Calu3 (cell line): ENCODE measurements at regions not wholly inside any gene's neighbourhood (a gene's known extent, or its start where the extent isn't known, plus 50 kb on each side); places are given as distances from the start of the nearest gene placed in this dataset.
"Not testable (repeated sequence)": the region's sequence is repeated elsewhere in the genome, so short reads cannot be mapped to it uniquely, and the experiment has no call there.

Experiments
- BruUV-seq: library from RNA; stranded (reverse); fragments of 400-500 nt; replicated peaks from 2 replicates; lab custom pipeline; 2021; lab: Mats Ljungman, UMichigan
- CTCF ChIA-PET: fragments of 300-600 bp; sonication (Branson Sonifier 250); formaldehyde crosslinking; loops from one replicate; lab custom pipeline; 2022; ENCODE audit warnings: antibody characterized with exemption; lab: Charles Lee
- DNase-seq: peaks from one replicate; pipeline ENCODE4 v3.0.0; 2022
- H3K27ac Mint-ChIP-seq: one replicate; pipeline ENCODE4 v1.8.0; 2022; ENCODE audit warnings: mixed read lengths; ENCODE audit not compliant: unreplicated experiment
- H3K27me3 Mint-ChIP-seq: one replicate; pipeline ENCODE4 v1.8.0; 2022; ENCODE audit warnings: mixed read lengths; ENCODE audit not compliant: unreplicated experiment
- H3K36me3 Mint-ChIP-seq: one replicate; pipeline ENCODE4 v1.8.0; 2022; ENCODE audit warnings: mild to moderate bottlenecking, moderate library complexity, mixed read lengths; ENCODE audit not compliant: insufficient read depth, unreplicated experiment
- H3K4me1 Mint-ChIP-seq: one replicate; pipeline ENCODE4 v1.8.0; 2022; ENCODE audit warnings: mild to moderate bottlenecking, low read depth, mixed read lengths; ENCODE audit not compliant: unreplicated experiment
- H3K4me3 Mint-ChIP-seq: one replicate; pipeline ENCODE4 v1.8.0; 2022; ENCODE audit warnings: mild to moderate bottlenecking, low read depth, moderate library complexity, mixed read lengths; ENCODE audit not compliant: unreplicated experiment
- H3K9me3 Mint-ChIP-seq: one replicate; pipeline ENCODE4 v1.8.0; 2022; ENCODE audit warnings: low read depth, mixed read lengths; ENCODE audit not compliant: unreplicated experiment
- CTCF ChIP-seq: fragments of 200-600 bp; IDR thresholded peaks from one replicate; pipeline ENCODE4 v1.8.0; 2022; ENCODE audit warnings: antibody characterized with exemption; ENCODE audit not compliant: unreplicated experiment
- intact Hi-C: fragments of 100-400 bp; cut with micrococcal nuclease; formaldehyde crosslinking; loops from one replicate; pipeline ENCODE4 v1.10.0; 2022; ENCODE audit not compliant: unreplicated experiment

- H3K9me3 Mint-ChIP-seq: peaks cover 9% of the 10 kb centered on the region
- intact Hi-C loops: no loop called here
- H3K27ac Mint-ChIP-seq: no peak overlapping the region
- no peak for DNase-seq
- no peaks in the 10 kb centered on the region for H3K36me3 Mint-ChIP-seq
- CTCF ChIA-PET: no interaction called here
- H3K4me3 Mint-ChIP-seq: no peak overlapping the region
- H3K27me3 Mint-ChIP-seq: no peaks in the 10 kb centered on the region
- TF ChIP-seq CTCF: no peak
- BruUV-seq: no TSS peak
- H3K4me1 Mint-ChIP-seq: no peaks in the 10 kb centered on the region
Observed at GRCh38 chr5:45132972-45133371, 324.2 kb downstream of the MRPS30 start.

- Mint-ChIP-seq H3K36me3 (no peaks in the 10 kb centered on the region), H3K4me1 (no peaks in the 10 kb centered on the region), H3K27me3 (no peaks in the 10 kb centered on the region), H3K4me3 (no peak overlapping the region), H3K27ac (no peak overlapping the region), H3K9me3 (peaks cover 15% of the 10 kb centered on the region)
- intact Hi-C loops: no loop called here
- DNase-seq: no peak
- CTCF ChIA-PET: no interaction called here
- no peak for TF ChIP-seq CTCF
- BruUV-seq: no TSS peak
Observed at GRCh38 chr5:45162974-45163373, 354.2 kb downstream of the MRPS30 start.

GRCh38 chr5:45171563-45171962, 362.8 kb downstream of the MRPS30 start:
- BruUV-seq: no TSS peak
- intact Hi-C loops: no loop called here
- no peak for TF ChIP-seq CTCF
- Mint-ChIP-seq H3K4me3 (no peak overlapping the region), H3K27me3 (no peaks in the 10 kb centered on the region), H3K36me3 (no peaks in the 10 kb centered on the region), H3K9me3 (peaks cover 5% of the 10 kb centered on the region), H3K27ac (no peak overlapping the region), H3K4me1 (no peaks in the 10 kb centered on the region)
- CTCF ChIA-PET: no interaction called here
- DNase-seq: no peak

- H3K27ac Mint-ChIP-seq, BruUV-seq, DNase-seq, CTCF ChIA-PET, H3K4me3 Mint-ChIP-seq, H3K27me3 Mint-ChIP-seq, H3K9me3 Mint-ChIP-seq, H3K36me3 Mint-ChIP-seq, H3K4me1 Mint-ChIP-seq, intact Hi-C loops: not testable (repeated sequence)
Observed at GRCh38 chr5:45172634-45173033, 363.9 kb downstream of the MRPS30 start.

GRCh38 chr5:45179686-45180085, 370.9 kb downstream of the MRPS30 start:
- Mint-ChIP-seq H3K36me3 (no peaks in the 10 kb centered on the region), H3K4me3 (no peak overlapping the region), H3K27me3 (no peaks in the 10 kb centered on the region), H3K4me1 (no peaks in the 10 kb centered on the region), H3K9me3 (peaks cover 3% of the 10 kb centered on the region), H3K27ac (no peak overlapping the region)
- intact Hi-C loops: no loop called here
- no TSS peak for BruUV-seq
- CTCF ChIA-PET: no interaction called here
- DNase-seq: no peak
- TF ChIP-seq CTCF: no peak
